C4-2B (cell line): ENCODE measurements at regions not wholly inside any gene's neighbourhood (a gene's known extent, or its start where the extent isn't known, plus 50 kb on each side); places are given as distances from the start of the nearest gene placed in this dataset.

ENCODE experiments used
- ZFX ChIP-seq: fragments of 450-650 bp; IDR thresholded peaks from 2 replicates; pipeline ENCODE4 v1.6.1; 2017
- TF ChIP-seq, protein P1 (sequence below): fragments of 450-650 bp; conservative IDR thresholded peaks from 2 replicates; pipeline ENCODE4 v1.5.1; 2017; ENCODE audit warnings: mild to moderate bottlenecking

DNA sequence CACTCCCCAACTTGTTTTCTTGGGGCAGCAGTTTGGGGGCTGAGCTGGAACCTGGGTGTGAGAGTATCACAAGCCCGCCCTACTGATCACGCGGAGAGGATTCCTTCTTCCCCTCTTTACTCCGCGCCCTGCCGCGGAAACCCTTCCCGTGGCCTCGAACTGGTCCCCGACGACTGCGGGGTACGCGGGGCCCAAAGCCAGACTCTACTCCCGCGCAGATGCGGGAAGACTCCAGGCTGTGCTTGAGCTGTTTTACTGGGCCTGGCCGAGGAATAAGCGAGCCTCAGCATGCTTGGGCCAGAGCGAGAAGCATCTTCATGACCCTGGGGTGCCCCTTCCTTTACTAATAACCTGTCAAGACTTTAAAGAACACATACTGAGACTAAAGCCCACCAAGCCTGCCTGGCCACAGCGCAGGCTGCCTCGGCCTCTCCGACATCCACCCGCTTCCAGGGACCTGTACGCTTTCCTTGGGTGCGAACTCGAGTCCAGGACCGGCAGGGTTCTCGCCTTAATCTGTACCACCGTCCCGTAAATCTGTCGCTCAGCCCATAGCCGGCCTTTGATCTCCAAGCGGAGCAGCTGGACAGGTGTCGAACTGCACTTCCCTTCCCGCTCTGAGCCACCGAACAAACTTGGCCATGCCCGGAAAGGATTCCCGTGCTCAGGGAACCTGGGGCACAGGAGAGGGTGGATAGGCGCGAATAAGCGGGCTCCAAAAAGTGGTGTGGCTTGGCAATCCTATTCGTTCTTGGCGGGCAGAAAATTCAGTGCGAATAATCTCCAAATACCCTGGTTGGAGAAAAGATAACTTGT lies 55.0 kb upstream of the TMEM33 start:
- TF ChIP-seq, protein P1, sequence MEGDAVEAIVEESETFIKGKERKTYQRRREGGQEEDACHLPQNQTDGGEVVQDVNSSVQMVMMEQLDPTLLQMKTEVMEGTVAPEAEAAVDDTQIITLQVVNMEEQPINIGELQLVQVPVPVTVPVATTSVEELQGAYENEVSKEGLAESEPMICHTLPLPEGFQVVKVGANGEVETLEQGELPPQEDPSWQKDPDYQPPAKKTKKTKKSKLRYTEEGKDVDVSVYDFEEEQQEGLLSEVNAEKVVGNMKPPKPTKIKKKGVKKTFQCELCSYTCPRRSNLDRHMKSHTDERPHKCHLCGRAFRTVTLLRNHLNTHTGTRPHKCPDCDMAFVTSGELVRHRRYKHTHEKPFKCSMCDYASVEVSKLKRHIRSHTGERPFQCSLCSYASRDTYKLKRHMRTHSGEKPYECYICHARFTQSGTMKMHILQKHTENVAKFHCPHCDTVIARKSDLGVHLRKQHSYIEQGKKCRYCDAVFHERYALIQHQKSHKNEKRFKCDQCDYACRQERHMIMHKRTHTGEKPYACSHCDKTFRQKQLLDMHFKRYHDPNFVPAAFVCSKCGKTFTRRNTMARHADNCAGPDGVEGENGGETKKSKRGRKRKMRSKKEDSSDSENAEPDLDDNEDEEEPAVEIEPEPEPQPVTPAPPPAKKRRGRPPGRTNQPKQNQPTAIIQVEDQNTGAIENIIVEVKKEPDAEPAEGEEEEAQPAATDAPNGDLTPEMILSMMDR: no peak
- TF ChIP-seq ZFX: no peak
